Loucy (cell line): ENCODE measurements at regions not wholly inside any gene's neighbourhood (a gene's known extent, or its start where the extent isn't known, plus 50 kb on each side); places are given as distances from the start of the nearest gene placed in this dataset.

Experiments
- H2AFZ ChIP-seq: fragments of 200-600 bp; sonication (generic); 2 replicates; pipeline ENCODE4 v1.6.0; 2016; ENCODE audit warnings: antibody characterized with exemption, mild to moderate bottlenecking, low read length, moderate library complexity
- H3F3A ChIP-seq: fragments of 200-600 bp; 2 replicates; pipeline ENCODE4 v1.6.0; 2016; ENCODE audit warnings: antibody characterized with exemption, low read depth, mild to moderate bottlenecking
- H3K27me3 ChIP-seq: fragments of 200-600 bp; sonication (generic); 2 replicates; pipeline ENCODE4 v1.6.1; 2014; ENCODE audit warnings: low read length, mild to moderate bottlenecking; ENCODE audit not compliant: insufficient read depth, poor library complexity, severe bottlenecking
- H3K36me3 ChIP-seq: fragments of 200-600 bp; sonication (generic); 2 replicates; pipeline ENCODE4 v1.6.1; 2016; ENCODE audit warnings: low read length; ENCODE audit not compliant: insufficient read depth
- H3K4me1 ChIP-seq: fragments of 200-600 bp; sonication (generic); 2 replicates; pipeline ENCODE4 v1.5.1; 2014; ENCODE audit warnings: low read length, mild to moderate bottlenecking; ENCODE audit not compliant: insufficient read depth, poor library complexity, severe bottlenecking
- H3K4me2 ChIP-seq: fragments of 200-600 bp; sonication (generic); 2 replicates; pipeline ENCODE4 v1.6.0; 2014; ENCODE audit warnings: antibody characterized with exemption, low read length, low read depth, mild to moderate bottlenecking; ENCODE audit not compliant: poor library complexity, severe bottlenecking
- H3K4me3 ChIP-seq: fragments of 200-600 bp; sonication (generic); 2 replicates; pipeline ENCODE4 v1.5.1; 2014; ENCODE audit warnings: low read length, mild to moderate bottlenecking, mixed read lengths; ENCODE audit not compliant: poor library complexity, severe bottlenecking
- H3K79me2 ChIP-seq: fragments of 200-600 bp; sonication (generic); 2 replicates; pipeline ENCODE4 v1.6.1; 2014; ENCODE audit warnings: low read length; ENCODE audit not compliant: insufficient read depth
- H3K9ac ChIP-seq: fragments of 200-600 bp; sonication (generic); 2 replicates; pipeline ENCODE4 v1.6.0; 2014; ENCODE audit warnings: mild to moderate bottlenecking, low read depth, low read length, moderate library complexity; ENCODE audit not compliant: poor library complexity, severe bottlenecking
- H3K9me2 ChIP-seq: fragments of 200-600 bp; sonication (generic); replicated peaks from 2 replicates; pipeline ENCODE4 v1.6.1; 2016; ENCODE audit warnings: low read depth, low read length, mixed read lengths
- H3K9me3 ChIP-seq: fragments of 200-600 bp; sonication (generic); 2 replicates; pipeline ENCODE4 v1.6.1; 2014; ENCODE audit warnings: mild to moderate bottlenecking, antibody characterized with exemption, low read length, low read depth; ENCODE audit not compliant: insufficient read depth
- H4K20me1 ChIP-seq: fragments of 200-600 bp; sonication (generic); 2 replicates; pipeline ENCODE4 v1.6.0; 2014; ENCODE audit warnings: antibody characterized with exemption, low read length, mild to moderate bottlenecking; ENCODE audit not compliant: insufficient read depth, poor library complexity, severe bottlenecking
- EZH2phosphoT487 ChIP-seq: fragments of 200-600 bp; IDR thresholded peaks from 2 replicates; pipeline ENCODE4 v1.6.1; 2018; ENCODE audit warnings: antibody characterized with exemption, mild to moderate bottlenecking, moderate library complexity, borderline replicate concordance
- TF ChIP-seq, protein P1 (sequence below): fragments of 200-600 bp; sonication (generic); conservative IDR thresholded peaks from 2 replicates; pipeline ENCODE4 v1.5.1; 2014; ENCODE audit warnings: mild to moderate bottlenecking, antibody characterized with exemption, low read length

DNA sequence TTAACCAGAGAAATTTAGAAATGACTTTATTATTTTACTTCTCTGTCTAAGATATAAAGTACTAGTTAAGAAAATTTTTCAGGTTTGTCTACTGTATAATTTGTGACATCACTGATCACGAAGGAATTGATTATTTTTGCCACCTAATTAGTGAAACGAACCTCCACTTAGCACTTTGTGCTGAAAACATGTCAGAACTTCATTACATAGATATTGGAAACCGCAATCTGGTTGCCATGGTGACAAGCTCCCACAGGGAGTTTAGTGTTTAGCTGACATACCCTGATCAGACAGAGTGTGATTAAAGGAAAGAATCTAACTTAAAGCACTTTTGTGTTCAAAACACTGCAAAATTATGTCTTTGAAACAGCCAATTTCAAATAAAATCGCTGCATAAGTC lies 668.4 kb upstream of the CCNG1 start:
- Histone ChIP-seq H2AFZ (no peak overlapping the region), H3K9ac (no peak overlapping the region), H3K9me2 (no peaks in the 10 kb centered on the region), H3K4me1 (no peaks in the 10 kb centered on the region), H3K27me3 (no peaks in the 10 kb centered on the region), H3K4me3 (no peak overlapping the region), H3K4me2 (no peak overlapping the region), H3K36me3 (no peaks in the 10 kb centered on the region), H3K79me2 (no peaks in the 10 kb centered on the region), H3K9me3 (no peaks in the 10 kb centered on the region), H3F3A (no peaks in the 10 kb centered on the region), H4K20me1 (no peaks in the 10 kb centered on the region)
- no peak for TF ChIP-seq EZH2phosphoT487
- TF ChIP-seq, protein P1, sequence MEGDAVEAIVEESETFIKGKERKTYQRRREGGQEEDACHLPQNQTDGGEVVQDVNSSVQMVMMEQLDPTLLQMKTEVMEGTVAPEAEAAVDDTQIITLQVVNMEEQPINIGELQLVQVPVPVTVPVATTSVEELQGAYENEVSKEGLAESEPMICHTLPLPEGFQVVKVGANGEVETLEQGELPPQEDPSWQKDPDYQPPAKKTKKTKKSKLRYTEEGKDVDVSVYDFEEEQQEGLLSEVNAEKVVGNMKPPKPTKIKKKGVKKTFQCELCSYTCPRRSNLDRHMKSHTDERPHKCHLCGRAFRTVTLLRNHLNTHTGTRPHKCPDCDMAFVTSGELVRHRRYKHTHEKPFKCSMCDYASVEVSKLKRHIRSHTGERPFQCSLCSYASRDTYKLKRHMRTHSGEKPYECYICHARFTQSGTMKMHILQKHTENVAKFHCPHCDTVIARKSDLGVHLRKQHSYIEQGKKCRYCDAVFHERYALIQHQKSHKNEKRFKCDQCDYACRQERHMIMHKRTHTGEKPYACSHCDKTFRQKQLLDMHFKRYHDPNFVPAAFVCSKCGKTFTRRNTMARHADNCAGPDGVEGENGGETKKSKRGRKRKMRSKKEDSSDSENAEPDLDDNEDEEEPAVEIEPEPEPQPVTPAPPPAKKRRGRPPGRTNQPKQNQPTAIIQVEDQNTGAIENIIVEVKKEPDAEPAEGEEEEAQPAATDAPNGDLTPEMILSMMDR = no peak

DNA sequence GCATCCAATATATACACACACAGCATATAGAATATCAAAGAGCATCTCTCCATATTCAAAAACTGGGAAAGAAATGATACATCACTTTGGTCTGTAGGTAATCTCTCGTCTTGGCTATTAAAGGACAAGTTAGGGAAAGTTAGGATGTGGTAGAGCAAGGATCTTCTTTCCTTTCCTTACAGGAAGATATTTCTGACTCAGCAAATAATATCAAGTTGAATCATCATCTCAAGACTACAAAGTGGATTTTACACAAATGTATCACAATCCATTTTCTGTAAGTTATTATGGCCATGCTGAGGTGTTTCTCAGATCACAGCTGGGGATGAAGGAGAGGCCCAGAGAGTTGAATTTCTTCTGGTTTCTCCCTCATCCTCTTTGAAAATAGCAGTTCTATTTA lies 651.7 kb upstream of the CCNG1 start:
- TF ChIP-seq, protein P1 = no peak
- TF ChIP-seq EZH2phosphoT487 = no peak

DNA sequence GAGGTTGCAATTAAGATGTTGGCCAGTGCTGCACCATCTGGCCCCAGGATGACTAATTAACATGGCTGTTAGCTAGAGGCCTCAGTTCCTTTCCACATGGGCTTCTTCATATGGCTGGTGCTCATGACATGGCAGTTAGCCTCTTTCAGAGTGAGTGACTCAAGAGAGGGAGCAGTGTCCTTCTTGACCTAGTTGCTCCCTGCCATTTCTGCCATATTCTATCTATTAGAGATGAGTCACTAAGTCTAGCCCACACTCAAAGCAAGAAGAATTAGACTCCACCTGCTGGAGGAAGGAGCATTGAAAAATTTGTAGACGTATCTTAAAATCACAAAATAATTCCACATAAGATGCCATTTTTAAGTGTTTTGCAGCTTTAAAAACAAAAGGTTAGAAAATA lies 651.2 kb upstream of the CCNG1 start:
- H4K20me1 ChIP-seq = no peaks in the 10 kb centered on the region
- no peaks in the 10 kb centered on the region for H3K9me2 ChIP-seq
- no peak overlapping the region for H3K4me2 ChIP-seq
- H3F3A ChIP-seq = no peaks in the 10 kb centered on the region
- H3K4me1 ChIP-seq = no peaks in the 10 kb centered on the region
- H3K9ac ChIP-seq = no peak overlapping the region
- no peak overlapping the region for H2AFZ ChIP-seq
- TF ChIP-seq, protein P1 = no peak
- no peak for TF ChIP-seq EZH2phosphoT487
- no peaks in the 10 kb centered on the region for H3K79me2 ChIP-seq
- H3K27me3 ChIP-seq = no peaks in the 10 kb centered on the region
- H3K9me3 ChIP-seq = no peaks in the 10 kb centered on the region
- H3K36me3 ChIP-seq = no peaks in the 10 kb centered on the region
- no peak overlapping the region for H3K4me3 ChIP-seq

More for the DNA sequence above, 651.7 kb upstream of the CCNG1 start:
- H3K27me3 ChIP-seq = no peaks in the 10 kb centered on the region
- no peaks in the 10 kb centered on the region for H3K4me1 ChIP-seq
- no peaks in the 10 kb centered on the region for H3K79me2 ChIP-seq
- H3K4me2 ChIP-seq = no peak overlapping the region
- H3F3A ChIP-seq = no peaks in the 10 kb centered on the region
- no peak overlapping the region for H2AFZ ChIP-seq
- no peaks in the 10 kb centered on the region for H3K36me3 ChIP-seq
- no peaks in the 10 kb centered on the region for H3K9me2 ChIP-seq
- H3K9me3 ChIP-seq = no peaks in the 10 kb centered on the region
- H4K20me1 ChIP-seq = no peaks in the 10 kb centered on the region
- no peak overlapping the region for H3K9ac ChIP-seq
- no peak overlapping the region for H3K4me3 ChIP-seq
